Epithelial cell of proximal tubule (primary cell): ENCODE measurements at regions not wholly inside any gene's neighbourhood (a gene's known extent, or its start where the extent isn't known, plus 50 kb on each side); places are given as distances from the start of the nearest gene placed in this dataset.

Source experiments
- DNase-seq: peaks from one replicate; pipeline ENCODE4 v3.0.0-alpha.2; 2011; ENCODE audit warnings: low read depth
- H3K4me3 ChIP-seq: 2 replicates; pipeline ENCODE4 v1.5.1; 2011; ENCODE audit warnings: low read depth, mild to moderate bottlenecking, low read length
- CTCF ChIP-seq: conservative IDR thresholded peaks from 2 replicates; pipeline ENCODE4 v1.5.1; 2012; ENCODE audit warnings: low read depth, mild to moderate bottlenecking, low read length

- no peak for TF ChIP-seq CTCF
- no peak for DNase-seq
- H3K4me3 ChIP-seq: no peak overlapping the region
Observed at GRCh38 chr5:74113927-74114326, 487.9 kb downstream of the ARHGEF28 start.

- DNase-seq: no peak
- TF ChIP-seq CTCF: no peak
- no peak overlapping the region for H3K4me3 ChIP-seq
Observed at GRCh38 chr5:74113196-74113540, 487.2 kb downstream of the ARHGEF28 start.

GRCh38 chr5:74112372-74113195, 486.6 kb downstream of the ARHGEF28 start:
- H3K4me3 ChIP-seq: no peak overlapping the region
- TF ChIP-seq CTCF: no peak
- DNase-seq: no peak

GRCh38 chr5:74111764-74112163, 485.8 kb downstream of the ARHGEF28 start:
- no peak for TF ChIP-seq CTCF
- H3K4me3 ChIP-seq: no peak overlapping the region
- no peak for DNase-seq

GRCh38 chr5:74109344-74109743, 483.3 kb downstream of the ARHGEF28 start:
- no peak overlapping the region for H3K4me3 ChIP-seq
- DNase-seq: no peak
- no peak for TF ChIP-seq CTCF

GRCh38 chr5:74107899-74108298, 481.9 kb downstream of the ARHGEF28 start:
- H3K4me3 ChIP-seq: no peak overlapping the region
- no peak for DNase-seq
- no peak for TF ChIP-seq CTCF
